ENCODE measurements at regions not wholly inside any gene's neighbourhood (a gene's known extent, or its start where the extent isn't known, plus 50 kb on each side); places are given as distances from the start of the nearest gene placed in this dataset.

GRCh38 chr4:95636061-95636460 lies 87.3 kb upstream of the UNC5C start:
- TF ChIP-seq GATA3 (IDR thresholded peaks at IDR 0.05; ENCODE audit: low read depth, low read length) (peak; percentile 80; the same call in 1 of the 2 replicates), GATA2 (IDR thresholded peaks at IDR 0.05; ENCODE audit: low read depth, low read length) (no peak; the same call in 1 of the 2 replicates)

GRCh38 chr4:95627709-95628108 lies 78.9 kb upstream of the UNC5C start:
- TF ChIP-seq GATA3 (IDR thresholded peaks at IDR 0.05; ENCODE audit: low read depth, low read length), result no peak

- no peak for TF ChIP-seq GATA2 (IDR thresholded peaks at IDR 0.05; ENCODE audit: low read depth, low read length)
- no peak for TF ChIP-seq GATA3 (IDR thresholded peaks at IDR 0.05; ENCODE audit: low read depth, low read length)
Observed at GRCh38 chr4:95627024-95627605, 78.3 kb upstream of the UNC5C start.

- TF ChIP-seq GATA3 (IDR thresholded peaks at IDR 0.05; ENCODE audit: low read depth, low read length) (no peak), GATA2 (IDR thresholded peaks at IDR 0.05; ENCODE audit: low read depth, low read length) (no peak)
Observed at GRCh38 chr4:95625020-95625419, 76.2 kb upstream of the UNC5C start.

DNA sequence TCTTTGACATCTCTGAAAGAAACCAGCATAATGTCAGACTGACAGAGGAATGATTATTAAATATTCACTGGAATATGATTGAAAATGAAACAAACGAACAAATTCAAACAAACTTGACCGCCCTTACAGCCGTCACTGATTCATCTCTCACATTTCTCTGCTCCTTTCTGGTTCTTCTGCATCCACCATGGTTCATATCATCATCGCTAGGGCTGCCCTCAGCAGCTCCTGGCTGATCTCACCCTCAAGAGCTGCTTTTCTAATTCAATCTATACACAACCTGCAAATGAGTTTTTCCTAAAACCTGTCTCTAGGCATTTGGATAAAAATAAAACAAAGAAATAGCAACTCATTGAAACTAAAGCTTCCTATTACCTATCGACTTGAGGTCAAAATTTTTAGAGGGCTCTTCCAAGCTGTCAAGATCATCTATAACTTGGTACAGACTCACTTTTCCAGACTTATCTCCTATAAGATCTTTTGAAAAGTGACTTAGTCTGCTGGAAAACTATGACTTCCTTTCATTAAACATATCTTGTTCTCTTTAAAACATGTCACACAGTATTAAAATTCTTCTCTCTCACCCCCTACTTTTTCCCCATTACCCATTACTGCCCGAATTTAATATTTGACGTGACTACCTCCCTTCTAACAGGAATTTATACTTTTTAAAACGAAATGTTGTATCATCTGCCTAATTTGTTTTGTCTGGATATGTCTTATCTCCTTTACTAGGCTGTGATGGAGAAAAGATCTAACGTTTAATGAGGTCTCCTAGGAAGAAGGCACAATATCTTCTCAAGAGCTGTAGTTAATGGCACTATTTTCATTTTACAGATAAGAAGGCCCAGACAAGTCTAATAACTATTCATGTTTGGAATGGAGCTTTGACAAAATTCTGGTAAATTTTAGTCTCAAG lies 71.0 kb upstream of the UNC5C start:
- TF ChIP-seq GATA2 (IDR thresholded peaks at IDR 0.05; ENCODE audit: low read depth, low read length) (no peak), GATA3 (IDR thresholded peaks at IDR 0.05; ENCODE audit: low read depth, low read length) (no peak)

- no peak for TF ChIP-seq GATA2 (IDR thresholded peaks at IDR 0.05; ENCODE audit: low read depth, low read length)
- no peak for TF ChIP-seq GATA3 (IDR thresholded peaks at IDR 0.05; ENCODE audit: low read depth, low read length)
Observed at GRCh38 chr4:95614684-95615205, 66.0 kb upstream of the UNC5C start.

DNA sequence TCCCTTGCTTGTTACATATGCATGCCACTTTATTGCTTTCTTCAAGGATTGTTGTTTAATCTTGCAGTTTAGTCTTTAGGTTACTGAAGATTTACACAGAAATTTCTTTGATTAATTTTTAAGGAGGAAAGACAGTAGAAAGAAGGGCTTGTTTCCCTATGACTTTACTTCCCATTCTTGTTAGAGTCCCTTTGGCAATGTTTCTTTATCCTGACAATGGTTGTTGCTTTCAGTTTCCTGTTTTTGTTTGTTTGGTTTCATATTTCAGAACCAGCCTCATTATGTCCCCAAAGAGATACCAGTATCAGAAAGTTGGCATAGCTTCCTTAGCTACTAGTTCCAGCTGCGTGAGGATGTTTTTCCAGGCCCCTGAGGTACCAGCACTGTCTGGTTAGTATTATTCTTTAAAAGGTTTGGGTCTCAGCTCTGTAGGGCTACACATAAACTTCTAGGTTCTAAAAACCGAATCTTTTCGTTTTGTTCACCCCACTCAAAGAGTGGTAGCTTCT lies 61.3 kb upstream of the UNC5C start:
- TF ChIP-seq GATA3 (IDR thresholded peaks at IDR 0.05; ENCODE audit: low read depth, low read length) (no peak), GATA2 (IDR thresholded peaks at IDR 0.05; ENCODE audit: low read depth, low read length) (no peak)

GRCh38 chr4:95606739-95607138 lies 58.0 kb upstream of the UNC5C start:
- TF ChIP-seq GATA2 (IDR thresholded peaks at IDR 0.05; ENCODE audit: low read depth, low read length) (no peak), GATA3 (IDR thresholded peaks at IDR 0.05; ENCODE audit: low read depth, low read length) (no peak)

GRCh38 chr4:95603393-95603792 lies 54.6 kb upstream of the UNC5C start:
- TF ChIP-seq GATA2 (IDR thresholded peaks at IDR 0.05; ENCODE audit: low read depth, low read length) (no peak), GATA3 (IDR thresholded peaks at IDR 0.05; ENCODE audit: low read depth, low read length) (no peak)

- no peak for TF ChIP-seq GATA2 (IDR thresholded peaks at IDR 0.05; ENCODE audit: low read depth, low read length)
- TF ChIP-seq GATA3 (IDR thresholded peaks at IDR 0.05; ENCODE audit: low read depth, low read length), result no peak
Observed at GRCh38 chr4:95602872-95603271, 54.1 kb upstream of the UNC5C start.

- TF ChIP-seq GATA3 (IDR thresholded peaks at IDR 0.05; ENCODE audit: low read depth, low read length), result no peak
- no peak for TF ChIP-seq GATA2 (IDR thresholded peaks at IDR 0.05; ENCODE audit: low read depth, low read length)
Observed at GRCh38 chr4:95601356-95601755, 52.6 kb upstream of the UNC5C start.

- TF ChIP-seq GATA3 (IDR thresholded peaks at IDR 0.05; ENCODE audit: low read depth, low read length) (no peak), GATA2 (IDR thresholded peaks at IDR 0.05; ENCODE audit: low read depth, low read length) (no peak)
Observed at GRCh38 chr4:95599777-95600400, 51.1 kb upstream of the UNC5C start.

Measured in SH-SY5Y (cell line).